OCI-LY7 (cell line): ENCODE measurements at regions not wholly inside any gene's neighbourhood (a gene's known extent, or its start where the extent isn't known, plus 50 kb on each side); places are given as distances from the start of the nearest gene placed in this dataset.

ENCODE experiments used
- BruUV-seq: library from RNA; stranded (reverse); fragments of 400-500 nt; replicated peaks from 2 replicates; lab custom pipeline; 2021; lab: Mats Ljungman, UMichigan
- CTCF ChIA-PET: fragments of 300-600 bp; sonication (Branson Sonifier 250); formaldehyde crosslinking; loops from one replicate; lab custom pipeline; 2022; ENCODE audit warnings: antibody characterized with exemption; ENCODE audit not compliant: unreplicated experiment; lab: Charles Lee
- POLR2A ChIA-PET: fragments of 300-600 bp; sonication (Branson Sonifier 250); formaldehyde crosslinking; loops from one replicate; lab custom pipeline; 2022; ENCODE audit warnings: antibody characterized with exemption; lab: Charles Lee
- DNase-seq: peaks from one replicate; pipeline ENCODE4 v3.0.0-alpha.2; 2015; ENCODE audit warnings: low spot score
- H2AFZ ChIP-seq: fragments of 200-600 bp; sonication (generic), shearing (Covaris generic); 2 replicates; pipeline ENCODE4 v1.6.1; 2014; ENCODE audit warnings: mild to moderate bottlenecking, antibody characterized with exemption, low read length, moderate library complexity
- H3K27ac ChIP-seq: fragments of 200-600 bp; sonication (generic); 2 replicates; pipeline ENCODE4 v1.5.1; 2014; ENCODE audit warnings: mixed run types, low read depth, mild to moderate bottlenecking, moderate library complexity, low read length, inconsistent platforms; ENCODE audit not compliant: poor library complexity, severe bottlenecking
- H3K36me3 ChIP-seq: fragments of 200-600 bp; sonication (generic); 2 replicates; pipeline ENCODE4 v1.6.1; 2014; ENCODE audit warnings: mild to moderate bottlenecking, antibody characterized with exemption, low read length, moderate library complexity, mixed read lengths; ENCODE audit not compliant: insufficient read depth
- H3K4me1 ChIP-seq: fragments of 200-600 bp; sonication (generic); 2 replicates; pipeline ENCODE4 v1.5.1; 2014; ENCODE audit warnings: mild to moderate bottlenecking, low read length; ENCODE audit not compliant: insufficient read depth, poor library complexity, severe bottlenecking
- H3K4me2 ChIP-seq: fragments of 200-600 bp; sonication (generic); 2 replicates; pipeline ENCODE4 v1.6.1; 2014; ENCODE audit warnings: mild to moderate bottlenecking, low read length
- H3K4me3 ChIP-seq: fragments of 200-600 bp; sonication (generic); 2 replicates; pipeline ENCODE4 v1.5.1; 2014; ENCODE audit warnings: mild to moderate bottlenecking, low read depth, low read length; ENCODE audit not compliant: poor library complexity, severe bottlenecking
- H3K79me2 ChIP-seq: fragments of 200-600 bp; sonication (generic); 2 replicates; pipeline ENCODE4 v1.6.1; 2016; ENCODE audit warnings: low read depth, mild to moderate bottlenecking, low read length, moderate library complexity, mixed read lengths; ENCODE audit not compliant: insufficient read depth
- H3K9me2 ChIP-seq: fragments of 200-600 bp; sonication (generic); 2 replicates; pipeline ENCODE4 v1.6.1; 2016; ENCODE audit warnings: mild to moderate bottlenecking, low read length, mixed read lengths; ENCODE audit not compliant: insufficient read depth
- H3K9me3 ChIP-seq: fragments of 200-600 bp; sonication (generic); 2 replicates; pipeline ENCODE4 v1.6.1; 2014; ENCODE audit warnings: mild to moderate bottlenecking, mixed run types, low read length, mixed read lengths
- H4K20me1 ChIP-seq: fragments of 200-600 bp; sonication (generic); 2 replicates; pipeline ENCODE4 v1.6.1; 2014; ENCODE audit warnings: mild to moderate bottlenecking, antibody characterized with exemption, low read length, moderate library complexity, mixed read lengths; ENCODE audit not compliant: insufficient read depth
- EZH2phosphoT487 ChIP-seq: fragments of 200-600 bp; sonication (generic); IDR thresholded peaks from 2 replicates; pipeline ENCODE4 v1.6.1; 2018; ENCODE audit warnings: low read depth, borderline replicate concordance, mild to moderate bottlenecking, mixed run types, antibody characterized with exemption, low read length, moderate library complexity, mixed read lengths
- intact Hi-C: fragments of 100-400 bp; cut with micrococcal nuclease; formaldehyde crosslinking; loops from one replicate; pipeline ENCODE4 v1.10.0; 2022; ENCODE audit not compliant: unreplicated experiment
- TF ChIP-seq, protein P1 (sequence below): fragments of 200-600 bp; sonication (generic); conservative IDR thresholded peaks from 2 replicates; pipeline ENCODE4 v1.5.1; 2014; ENCODE audit warnings: mild to moderate bottlenecking, antibody characterized with exemption, low read length, moderate library complexity, mixed read lengths

- Histone ChIP-seq H3K4me3 (no peak overlapping the region), H3K4me1 (no peaks in the 10 kb centered on the region), H3K36me3 (no peaks in the 10 kb centered on the region), H3K9me2 (no peaks in the 10 kb centered on the region), H4K20me1 (no peaks in the 10 kb centered on the region), H3K9me3 (no peaks in the 10 kb centered on the region), H3K27ac (no peak overlapping the region), H2AFZ (no peak overlapping the region), H3K79me2 (no peaks in the 10 kb centered on the region), H3K4me2 (no peak overlapping the region)
- intact Hi-C loops, result no loop called here
- POLR2A ChIA-PET, result no interaction called here
- BruUV-seq, result no TSS peak
- CTCF ChIA-PET, result no interaction called here
- TF ChIP-seq EZH2phosphoT487, result no peak
- TF ChIP-seq, protein P1, sequence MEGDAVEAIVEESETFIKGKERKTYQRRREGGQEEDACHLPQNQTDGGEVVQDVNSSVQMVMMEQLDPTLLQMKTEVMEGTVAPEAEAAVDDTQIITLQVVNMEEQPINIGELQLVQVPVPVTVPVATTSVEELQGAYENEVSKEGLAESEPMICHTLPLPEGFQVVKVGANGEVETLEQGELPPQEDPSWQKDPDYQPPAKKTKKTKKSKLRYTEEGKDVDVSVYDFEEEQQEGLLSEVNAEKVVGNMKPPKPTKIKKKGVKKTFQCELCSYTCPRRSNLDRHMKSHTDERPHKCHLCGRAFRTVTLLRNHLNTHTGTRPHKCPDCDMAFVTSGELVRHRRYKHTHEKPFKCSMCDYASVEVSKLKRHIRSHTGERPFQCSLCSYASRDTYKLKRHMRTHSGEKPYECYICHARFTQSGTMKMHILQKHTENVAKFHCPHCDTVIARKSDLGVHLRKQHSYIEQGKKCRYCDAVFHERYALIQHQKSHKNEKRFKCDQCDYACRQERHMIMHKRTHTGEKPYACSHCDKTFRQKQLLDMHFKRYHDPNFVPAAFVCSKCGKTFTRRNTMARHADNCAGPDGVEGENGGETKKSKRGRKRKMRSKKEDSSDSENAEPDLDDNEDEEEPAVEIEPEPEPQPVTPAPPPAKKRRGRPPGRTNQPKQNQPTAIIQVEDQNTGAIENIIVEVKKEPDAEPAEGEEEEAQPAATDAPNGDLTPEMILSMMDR, result no peak
- no peak for DNase-seq
These were observed 476.9 kb upstream of the NWD2 start for GRCh38 chr4:36767596-36767995.

DNA sequence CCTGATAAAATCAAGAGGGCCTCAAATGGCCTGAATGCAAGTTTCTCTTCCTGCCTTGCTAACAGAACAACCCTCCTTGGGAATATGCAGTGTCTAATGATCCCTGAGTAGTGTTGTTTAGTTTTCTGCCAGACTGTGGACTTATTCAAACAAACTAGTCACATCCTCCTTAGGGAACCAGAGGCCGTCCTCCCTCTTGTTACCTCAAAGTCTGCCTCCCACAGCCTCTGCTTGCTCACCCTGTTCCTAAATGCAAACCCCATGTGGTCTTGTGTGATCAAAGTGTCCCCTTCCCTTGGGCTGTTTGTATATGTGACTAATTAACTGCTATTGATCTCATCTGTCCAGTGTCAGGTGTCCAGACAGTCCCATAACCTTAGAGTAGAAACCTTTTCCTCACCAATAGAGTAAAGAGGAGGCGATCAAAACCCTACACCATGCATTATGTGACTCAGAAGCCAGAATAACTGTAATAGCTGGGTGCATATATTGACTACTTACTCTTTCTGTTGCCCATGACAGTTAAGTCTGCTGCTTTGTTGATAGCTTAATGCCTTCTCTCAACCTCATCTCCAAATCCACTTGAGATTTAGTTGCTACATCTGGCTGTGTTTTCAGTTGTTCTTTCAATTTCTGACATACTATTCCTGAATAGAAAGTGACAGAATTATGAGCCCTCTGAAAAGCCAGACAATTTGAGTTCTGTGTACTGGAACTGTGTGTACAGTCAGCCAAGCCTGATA is 473.0 kb upstream of the NWD2 start:
- TF ChIP-seq, protein P1, result no peak
- no peak for TF ChIP-seq EZH2phosphoT487
- BruUV-seq, result no TSS peak

GRCh38 chr4:36772154-36772516 is 472.4 kb upstream of the NWD2 start:
- BruUV-seq, result no TSS peak
- Histone ChIP-seq H3K79me2 (no peaks in the 10 kb centered on the region), H3K4me3 (no peak overlapping the region), H3K9me3 (no peaks in the 10 kb centered on the region), H4K20me1 (no peaks in the 10 kb centered on the region), H3K4me1 (no peaks in the 10 kb centered on the region), H3K4me2 (no peak overlapping the region), H3K36me3 (no peaks in the 10 kb centered on the region), H3K27ac (no peak overlapping the region), H2AFZ (no peak overlapping the region), H3K9me2 (no peaks in the 10 kb centered on the region)
- intact Hi-C loops, result no loop called here
- TF ChIP-seq, protein P1, result no peak
- TF ChIP-seq EZH2phosphoT487, result no peak
- DNase-seq, result no peak
- POLR2A ChIA-PET, result no interaction called here
- CTCF ChIA-PET, result no interaction called here

More for the DNA sequence above, 473.0 kb upstream of the NWD2 start:
- Histone ChIP-seq H3K4me1 (no peaks in the 10 kb centered on the region), H2AFZ (no peak overlapping the region), H3K27ac (no peak overlapping the region), H3K79me2 (no peaks in the 10 kb centered on the region), H3K9me3 (no peaks in the 10 kb centered on the region), H3K9me2 (no peaks in the 10 kb centered on the region), H3K4me2 (no peak overlapping the region), H3K36me3 (no peaks in the 10 kb centered on the region), H4K20me1 (no peaks in the 10 kb centered on the region), H3K4me3 (no peak overlapping the region)
- ChIA-PET CTCF (no interaction called here), POLR2A (no interaction called here)
- intact Hi-C loops, result no loop called here
- DNase-seq, result no peak
